Activated T-cell treated with anti-CD3 and anti-CD28 coated beads, Interleukin-2, amount 50 U/mL, for 48 hours (primary cell): ENCODE measurements at regions not wholly inside any gene's neighbourhood (a gene's known extent, or its start where the extent isn't known, plus 50 kb on each side); places are given as distances from the start of the nearest gene placed in this dataset.

Source experiments
- DNase-seq, 2 experiments: peaks; one replicate each; pipeline ENCODE4 v3.0.0-alpha.2; 2020

DNA sequence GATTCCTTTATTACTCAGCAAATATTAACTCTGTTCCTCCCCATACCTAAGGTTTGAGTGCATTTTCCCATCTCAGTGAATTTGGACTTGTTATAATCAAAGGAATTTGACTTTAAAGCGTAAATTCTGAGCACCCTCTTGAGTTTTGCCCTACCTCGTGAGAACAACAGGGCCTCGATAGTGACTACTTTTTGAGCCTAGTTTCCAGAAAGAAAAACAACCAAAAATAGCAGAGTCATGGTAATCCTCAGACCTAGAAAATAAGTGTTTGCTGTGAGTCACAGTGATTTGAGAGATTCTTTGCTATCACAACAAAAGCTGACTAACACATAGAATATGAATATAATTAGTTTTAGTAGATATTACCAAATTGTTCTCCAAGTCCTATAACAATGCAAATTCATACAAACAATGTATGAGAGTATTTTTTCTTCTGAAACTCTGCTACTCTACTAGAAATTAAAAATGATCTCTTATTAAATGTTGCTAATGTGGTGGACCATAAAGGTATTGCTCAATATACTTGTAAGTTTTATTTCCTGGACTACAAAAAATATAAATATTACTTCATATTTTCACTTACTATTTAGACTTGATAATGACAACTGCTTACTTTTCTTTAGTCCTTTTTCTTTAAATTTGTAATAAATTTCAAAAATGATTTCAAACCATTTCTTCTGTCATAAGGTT is 759.7 kb downstream of the BRINP1 start:
- DNase-seq: no peak

DNA sequence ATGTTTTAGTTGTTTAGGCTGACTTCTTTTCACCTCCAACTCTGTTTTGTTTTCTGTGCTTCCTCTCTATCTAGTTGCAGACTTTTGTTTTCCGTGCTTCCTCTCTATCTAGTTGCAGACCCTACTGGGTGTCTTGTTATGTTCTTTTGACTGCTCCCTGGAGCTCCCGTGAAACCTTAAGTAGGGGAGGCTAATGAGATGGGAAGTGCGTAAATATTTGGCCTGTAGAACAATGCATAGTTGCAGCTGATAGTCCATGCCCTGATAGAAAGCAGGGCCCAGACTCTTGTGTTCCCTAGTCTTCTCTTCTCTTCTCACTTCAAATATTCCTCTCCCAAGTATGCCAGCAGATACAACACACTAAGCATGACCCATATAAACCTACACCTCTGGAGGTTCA is 757.0 kb downstream of the BRINP1 start:
- no peak for DNase-seq

- no peak for DNase-seq
Measured at GRCh38 chr9:118613996-118614395, 755.2 kb downstream of the BRINP1 start.

- no peak for DNase-seq
Measured at GRCh38 chr9:118618084-118618483, 751.2 kb downstream of the BRINP1 start.

GRCh38 chr9:118618849-118619248 is 750.4 kb downstream of the BRINP1 start:
- no peak for DNase-seq

DNA sequence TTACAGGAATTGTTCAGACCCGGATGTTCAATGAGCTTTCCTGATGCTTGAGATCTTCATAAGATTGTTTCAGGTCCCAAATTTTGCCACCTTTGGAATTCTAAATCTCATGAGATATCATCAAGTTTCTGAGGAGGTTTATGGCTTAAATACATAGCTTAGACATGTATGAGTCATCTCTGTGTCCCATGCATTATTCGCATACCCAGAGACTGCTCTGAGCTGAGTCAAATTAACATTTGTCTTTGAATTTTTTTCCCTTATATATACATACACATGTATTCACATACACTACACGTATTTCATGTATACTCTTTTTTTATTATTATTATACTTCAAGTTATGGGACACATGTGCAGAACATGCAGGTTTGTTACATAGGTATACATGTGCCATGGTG is 744.6 kb downstream of the BRINP1 start:
- DNase-seq: no peak

- no peak for DNase-seq
Measured at GRCh38 chr9:118630079-118630478, 739.2 kb downstream of the BRINP1 start.

DNA sequence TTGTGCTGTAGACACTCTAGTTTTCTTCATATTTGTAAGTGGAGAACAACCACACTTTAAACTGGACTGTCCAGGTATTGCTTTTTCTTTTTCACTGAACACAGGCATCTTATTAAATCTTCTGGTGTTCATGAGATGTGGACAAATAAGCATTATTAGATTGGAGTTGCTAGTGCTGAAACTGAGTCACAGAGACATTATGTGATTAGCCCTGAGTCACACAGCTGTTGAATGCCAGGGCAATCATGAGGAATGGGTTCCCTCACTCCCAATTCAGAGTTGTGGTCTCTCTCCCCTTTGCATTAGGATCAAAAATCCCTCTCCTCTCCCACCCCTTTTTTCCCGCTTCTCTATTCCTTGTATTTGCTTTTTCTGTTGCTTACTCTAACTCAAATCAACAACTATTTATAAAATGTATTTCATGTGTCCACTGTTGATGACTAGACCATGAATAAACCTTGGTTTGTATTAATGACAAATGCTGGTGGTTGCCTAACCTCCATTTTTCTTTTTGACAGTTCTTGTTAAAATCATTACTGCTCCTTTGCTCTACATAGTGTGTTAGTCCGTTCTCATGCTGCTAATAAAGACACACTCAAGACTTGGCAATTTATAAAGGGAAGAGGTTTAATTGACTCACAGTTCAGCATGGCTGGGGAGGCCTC is 738.2 kb downstream of the BRINP1 start:
- DNase-seq: no peak

- no peak for DNase-seq
Measured at GRCh38 chr9:118631956-118632355, 737.3 kb downstream of the BRINP1 start.

- DNase-seq: no peak
Measured at GRCh38 chr9:118635416-118635815, 733.8 kb downstream of the BRINP1 start.

GRCh38 chr9:118637681-118638080 is 731.6 kb downstream of the BRINP1 start:
- DNase-seq: no peak

GRCh38 chr9:118640836-118641560 is 728.2 kb downstream of the BRINP1 start:
- DNase-seq: no peak

DNA sequence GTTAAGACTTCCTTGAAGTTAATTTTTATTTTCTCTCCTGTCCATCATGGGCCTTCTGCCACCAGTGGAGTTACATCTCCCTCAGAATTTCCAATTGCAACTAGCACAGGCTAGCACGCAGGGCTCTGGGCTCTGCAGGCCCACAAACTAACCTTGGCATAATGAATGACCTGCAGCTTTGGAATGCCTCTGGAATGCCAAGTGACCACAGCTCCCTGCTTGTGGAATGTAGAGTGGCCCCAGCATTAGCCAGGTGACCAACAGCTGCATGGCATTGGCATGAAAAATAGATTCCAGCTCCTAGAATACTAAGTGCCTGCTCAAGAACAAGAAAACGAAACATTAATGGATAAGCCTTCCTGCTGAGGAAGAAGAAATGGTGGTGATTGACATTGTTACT is 726.1 kb downstream of the BRINP1 start:
- DNase-seq: no peak

DNA sequence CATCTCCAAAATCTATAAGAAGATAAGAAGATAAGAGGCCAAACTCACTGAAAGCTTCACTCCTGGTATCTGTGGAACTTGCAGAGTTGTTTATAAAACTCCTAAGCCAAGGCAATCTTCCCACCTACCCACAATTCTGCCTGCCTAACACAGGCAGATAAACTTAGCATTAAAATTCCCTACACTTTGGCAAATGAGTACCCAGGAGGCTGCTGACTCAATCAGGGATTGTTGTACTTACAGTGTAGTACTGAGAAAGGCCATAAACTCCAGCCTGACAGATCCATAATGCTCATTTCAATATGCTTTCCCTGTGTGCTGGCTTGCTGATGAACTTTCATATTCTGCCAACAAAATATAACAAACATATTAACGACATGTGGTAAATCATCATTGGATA is 725.2 kb downstream of the BRINP1 start:
- DNase-seq: no peak

GRCh38 chr9:118647331-118647730 is 721.9 kb downstream of the BRINP1 start:
- no peak for DNase-seq

DNA sequence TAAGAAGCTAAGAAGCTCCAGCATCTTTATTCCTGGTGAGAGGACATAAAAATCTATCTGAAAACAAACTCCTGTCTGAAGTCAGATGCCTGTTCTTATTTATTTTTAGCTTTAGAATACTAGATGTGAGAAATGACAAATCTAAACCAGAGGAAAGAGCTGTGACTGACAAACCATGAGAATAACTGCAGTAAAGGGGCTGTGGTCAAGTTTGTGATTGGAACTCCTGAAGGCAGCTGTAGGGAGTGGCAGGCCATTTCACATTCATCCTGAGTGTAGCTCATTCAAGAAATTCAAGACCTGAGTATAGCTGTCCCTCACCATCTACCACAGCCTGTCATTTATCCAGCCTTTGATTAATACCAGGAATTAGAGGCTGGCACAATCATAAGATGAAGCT is 718.8 kb downstream of the BRINP1 start:
- DNase-seq: no peak

DNA sequence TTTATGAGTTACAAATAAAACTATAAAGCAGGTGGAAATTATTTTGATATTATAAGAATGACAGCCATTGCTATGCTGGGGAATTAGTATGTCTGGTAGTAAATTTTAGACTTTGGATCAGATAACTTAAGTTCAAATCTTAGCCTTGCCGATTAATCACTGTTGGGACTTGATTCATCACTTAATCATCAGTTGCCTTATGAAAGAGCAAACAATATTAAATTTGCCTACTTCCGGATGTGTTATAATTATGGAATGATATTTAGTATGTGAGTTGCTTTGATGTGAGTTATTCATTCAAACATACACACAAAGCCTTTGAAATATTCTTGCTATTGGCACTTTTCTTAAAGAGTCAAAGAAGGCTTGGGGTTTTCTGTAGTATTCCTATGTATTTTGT is 717.7 kb downstream of the BRINP1 start:
- no peak for DNase-seq

DNA sequence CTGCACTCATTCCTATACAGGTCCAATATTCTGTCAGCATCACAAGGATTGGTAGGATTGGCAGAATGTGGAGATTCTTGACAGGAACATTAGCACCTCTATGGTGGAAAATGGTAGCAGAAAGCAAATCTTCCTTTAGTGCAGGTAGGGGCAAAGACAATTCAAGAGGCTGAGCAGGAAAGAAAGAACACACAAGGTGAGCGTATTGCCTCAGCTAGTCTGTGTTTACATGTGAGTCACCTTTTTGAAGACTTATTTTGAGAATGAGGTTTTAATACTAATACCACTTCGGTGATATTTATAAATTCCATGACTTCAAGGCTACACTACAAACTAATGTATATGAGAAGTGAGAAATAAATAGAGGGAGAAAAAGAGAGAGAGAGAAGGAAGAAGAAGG is 717.0 kb downstream of the BRINP1 start:
- DNase-seq: no peak

GRCh38 chr9:118652912-118653311 is 716.3 kb downstream of the BRINP1 start:
- DNase-seq: no peak

GRCh38 chr9:118659011-118659410 is 710.2 kb downstream of the BRINP1 start:
- no peak for DNase-seq

DNA sequence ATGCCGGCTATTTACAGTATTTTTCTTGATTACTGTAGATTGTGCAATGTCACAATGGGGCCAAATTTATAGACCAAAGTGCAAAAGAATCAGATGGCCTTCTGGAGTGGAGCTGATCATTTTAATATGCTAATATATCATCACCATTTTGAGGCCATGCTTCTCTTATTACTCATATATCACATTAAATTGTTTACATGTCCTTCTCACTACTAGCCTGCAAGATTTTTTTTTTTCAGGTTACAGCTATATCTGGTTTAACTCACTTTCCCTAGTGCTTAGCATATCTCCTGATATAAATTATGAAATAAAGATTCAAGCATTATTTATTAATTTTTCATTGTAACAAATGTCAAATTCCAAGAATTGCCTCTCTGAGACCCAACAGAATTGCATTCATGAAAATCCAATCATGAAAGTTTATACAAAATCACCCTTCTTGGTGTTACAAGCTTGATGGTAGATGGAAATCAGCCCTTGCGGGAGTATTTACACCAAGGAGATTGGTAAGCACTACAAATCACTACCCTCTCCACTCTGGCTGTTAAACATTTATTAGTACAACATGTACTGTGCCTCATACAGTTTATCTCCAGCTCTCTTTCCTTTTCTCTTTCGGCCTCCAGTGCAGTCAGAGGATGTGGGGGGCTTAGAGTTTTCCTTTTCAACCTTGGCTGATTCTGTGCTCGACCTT is 703.9 kb downstream of the BRINP1 start:
- no peak for DNase-seq

GRCh38 chr9:118670011-118670953 is 699.0 kb downstream of the BRINP1 start:
- DNase-seq: no peak
